ENCODE measurements at regions not wholly inside any gene's neighbourhood (a gene's known extent, or its start where the extent isn't known, plus 50 kb on each side); places are given as distances from the start of the nearest gene placed in this dataset.

GRCh38 chr13:42684226-42684625, 97.2 kb upstream of the FAM216B start:
- no peak for TF ChIP-seq CTCF (IDR thresholded peaks at IDR 0.05; ENCODE audit: low read depth, low read length)
- no peak for DNase-seq (ENCODE audit: extremely low read depth, low read depth)

- no peak for TF ChIP-seq CTCF (IDR thresholded peaks at IDR 0.05; ENCODE audit: low read depth, low read length)
- DNase-seq (ENCODE audit: extremely low read depth, low read depth): no peak
Measured at GRCh38 chr13:42685751-42686150, 95.6 kb upstream of the FAM216B start.

GRCh38 chr13:42686165-42686564, 95.2 kb upstream of the FAM216B start:
- DNase-seq (ENCODE audit: extremely low read depth, low read depth): no peak
- no peak for TF ChIP-seq CTCF (IDR thresholded peaks at IDR 0.05; ENCODE audit: low read depth, low read length)

GRCh38 chr13:42688821-42689220, 92.6 kb upstream of the FAM216B start:
- no peak for DNase-seq (ENCODE audit: extremely low read depth, low read depth)
- no peak for TF ChIP-seq CTCF (IDR thresholded peaks at IDR 0.05; ENCODE audit: low read depth, low read length)

- TF ChIP-seq CTCF (IDR thresholded peaks at IDR 0.05; ENCODE audit: low read depth, low read length): no peak
- no peak for DNase-seq (ENCODE audit: extremely low read depth, low read depth)
Measured at GRCh38 chr13:42696191-42696590, 85.2 kb upstream of the FAM216B start.

- TF ChIP-seq CTCF (IDR thresholded peaks at IDR 0.05; ENCODE audit: low read depth, low read length): no peak
- no peak for DNase-seq (ENCODE audit: extremely low read depth, low read depth)
Measured at GRCh38 chr13:42699912-42700311, 81.5 kb upstream of the FAM216B start.

- TF ChIP-seq CTCF (IDR thresholded peaks at IDR 0.05; ENCODE audit: low read depth, low read length): no peak
- no peak for DNase-seq (ENCODE audit: extremely low read depth, low read depth)
Measured at GRCh38 chr13:42702716-42703115, 78.7 kb upstream of the FAM216B start.

All from AG09319 (cell line).